Esophagus squamous epithelium (tissue), 5 donors: ENCODE measurements at regions not wholly inside any gene's neighbourhood (a gene's known extent, or its start where the extent isn't known, plus 50 kb on each side); places are given as distances from the start of the nearest gene placed in this dataset.

Experiments
- DNase-seq: peaks from one replicate; lab custom pipeline; 2025; lab: John Stamatoyannopoulos, UW
- H3K27ac ChIP-seq, 4 donors: fragments of 200-600 bp; sonication (generic); one replicate each; pipeline ENCODE4 v1.5.1; 2016 to 2019; ENCODE audit warnings: mild to moderate bottlenecking in 1 of 4
- H3K27me3 ChIP-seq, 4 donors: fragments of 200-600 bp; sonication (generic); 1 replicate in 3 of 4; 2 replicates in 1 of 4; pipeline versions ENCODE4 v1.5.1 to v1.6.0; 2017 to 2021; ENCODE audit warnings: antibody characterized with exemption in 1 of 4
- H3K36me3 ChIP-seq, 3 donors: fragments of 200-600 bp; sonication (generic); one replicate each; pipeline ENCODE4 v1.5.1; 2016 to 2019
- H3K4me1 ChIP-seq, 3 donors: fragments of 200-600 bp; sonication (generic); one replicate each; pipeline ENCODE4 v1.5.1; 2017 to 2019
- H3K4me3 ChIP-seq, 4 donors: fragments of 200-600 bp; sonication (generic); 1 replicate in 3 of 4; 2 replicates in 1 of 4; pipeline ENCODE4 v1.5.1; 2016 to 2019; ENCODE audit warnings: mild to moderate bottlenecking in 2 of 4, moderate library complexity in 1 of 4
- H3K9me3 ChIP-seq, 3 donors: fragments of 200-600 bp; sonication (generic); one replicate each; pipeline ENCODE4 v1.5.1; 2016 to 2019
- CTCF ChIP-seq, 6 experiments: fragments of 450-650 bp in 4 of 6; fragments of 200-600 bp in 2 of 6; sonication (generic) in 2 of 6; IDR thresholded peaks; one replicate each; pipeline ENCODE4 v1.5.1; 2016 to 2019; ENCODE audit warnings: antibody characterized with exemption in 6 of 6, mild to moderate bottlenecking in 4 of 6, moderate library complexity in 4 of 6
- POLR2A ChIP-seq, 4 donors: fragments of 450-650 bp; IDR thresholded peaks; one replicate each; pipeline ENCODE4 v1.6.1; 2017; ENCODE audit warnings: antibody characterized with exemption in 4 of 4, mild to moderate bottlenecking in 4 of 4, moderate library complexity in 3 of 4
- WGBS, 2 donors: methylation state at CpG; one replicate each; pipeline ENCODE4 v1.1.5; 2018; 5-methylcytosine and 5-hydroxymethylcytosine counted together
- intact Hi-C: fragments of 100-400 bp; cut with DNase I; formaldehyde crosslinking; loops from one replicate; pipeline ENCODE4 v1.15.0; 2022
- donor health status: DM: yes; HTN: yes; CAD: no.

- Histone ChIP-seq H3K27me3 (no peaks in the 10 kb centered on the region), H3K36me3 (no peaks in the 10 kb centered on the region), H3K9me3 (no peaks in the 10 kb centered on the region), H3K4me3 (no peak overlapping the region), H3K27ac (no peak overlapping the region), H3K4me1 (peaks cover 0 to 10% (median 5%) of the 10 kb centered on the region in 3 donors)
- no peak for TF ChIP-seq POLR2A (IDR thresholded peaks at IDR 0.05)
- no peak for TF ChIP-seq CTCF (IDR thresholded peaks at IDR 0.05)
- 45 to 73% methylated on average over 2 of the region's 2 CpGs for WGBS, 2 donors
- intact Hi-C loops, result no loop called here
- no peak for DNase-seq
Measured at GRCh38 chr9:115665519-115665918, 488.1 kb upstream of the PAPPA start.

- DNase-seq, result no peak
- Histone ChIP-seq H3K4me1 (peaks cover 0 to 20% (median 5%) of the 10 kb centered on the region in 3 donors), H3K4me3 (no peak overlapping the region), H3K9me3 (no peaks in the 10 kb centered on the region), H3K27me3 (no peaks in the 10 kb centered on the region), H3K27ac (no peak overlapping the region), H3K36me3 (no peaks in the 10 kb centered on the region)
- 69 to 76% methylated on average over 2 of the region's 2 CpGs for WGBS, 2 donors
- intact Hi-C loops, result no loop called here
- no peak for TF ChIP-seq CTCF (IDR thresholded peaks at IDR 0.05)
- TF ChIP-seq POLR2A (IDR thresholded peaks at IDR 0.05), result no peak
Measured at GRCh38 chr9:115668521-115668920, 485.1 kb upstream of the PAPPA start.

GRCh38 chr9:115671236-115671962, 482.2 kb upstream of the PAPPA start:
- Histone ChIP-seq H3K27ac (no peak overlapping the region), H3K4me1 (peaks cover 0 to 20% (median 5%) of the 10 kb centered on the region in 3 donors), H3K4me3 (no peak overlapping the region), H3K27me3 (no peaks in the 10 kb centered on the region), H3K9me3 (no peaks in the 10 kb centered on the region), H3K36me3 (no peaks in the 10 kb centered on the region)
- no peak for DNase-seq
- 88 to 96% methylated on average over 7 of the region's 7 CpGs for WGBS, 2 donors
- intact Hi-C loops, result no loop called here
- TF ChIP-seq POLR2A (IDR thresholded peaks at IDR 0.05), result no peak
- TF ChIP-seq CTCF (IDR thresholded peaks at IDR 0.05), result no peak

GRCh38 chr9:115671963-115672305, 481.7 kb upstream of the PAPPA start:
- no peaks in the 10 kb centered on the region for H3K9me3 ChIP-seq
- H3K4me3 ChIP-seq, result no peak overlapping the region
- no peak overlapping the region for H3K27ac ChIP-seq
- intact Hi-C loops, result no loop called here
- H3K27me3 ChIP-seq, result no peaks in the 10 kb centered on the region
- peaks cover 0 to 16% (median 5%) of the 10 kb centered on the region in 3 donors for H3K4me1 ChIP-seq
- TF ChIP-seq CTCF (IDR thresholded peaks at IDR 0.05) (no peak), POLR2A (IDR thresholded peaks at IDR 0.05) (no peak)
- H3K36me3 ChIP-seq, result no peaks in the 10 kb centered on the region
- 65 to 75% methylated on average over 1 of the region's 1 CpG for WGBS, 2 donors
- no peak for DNase-seq

- DNase-seq, result no peak
- intact Hi-C loops, result no loop called here
- peaks cover 0 to 11% (median 2%) of the 10 kb centered on the region in 3 donors for H3K4me1 ChIP-seq
- peak overlapping the region in 3 of 4 donors; percentile 7 to 36 (median 26) for H3K27ac ChIP-seq
- no peaks in the 10 kb centered on the region for H3K9me3 ChIP-seq
- no peak overlapping the region for H3K4me3 ChIP-seq
- no peaks in the 10 kb centered on the region for H3K27me3 ChIP-seq
- 34 to 37% methylated on average over 7 of the region's 7 CpGs for WGBS, 2 donors
- no peak for TF ChIP-seq POLR2A (IDR thresholded peaks at IDR 0.05)
- no peak for TF ChIP-seq CTCF (IDR thresholded peaks at IDR 0.05)
- no peaks in the 10 kb centered on the region for H3K36me3 ChIP-seq
Measured at GRCh38 chr9:115672477-115673316, 480.9 kb upstream of the PAPPA start.
